Testis (tissue), 2 donors: ENCODE measurements at regions not wholly inside any gene's neighbourhood (a gene's known extent, or its start where the extent isn't known, plus 50 kb on each side); places are given as distances from the start of the nearest gene placed in this dataset.

Source experiments
- DNase-seq: peaks from one replicate; pipeline ENCODE4 v3.0.0-alpha.2; 2019
- H3K27ac ChIP-seq, 2 donors: fragments of 200-600 bp; sonication (generic); one replicate each; pipeline ENCODE4 v1.5.1; 2019
- H3K27me3 ChIP-seq: fragments of 200-600 bp; sonication (generic); one replicate; pipeline ENCODE4 v1.5.1; 2019
- H3K36me3 ChIP-seq: fragments of 200-600 bp; sonication (generic); one replicate; pipeline ENCODE4 v1.5.1; 2017; ENCODE audit warnings: low read depth; ENCODE audit errors: missing control alignments
- H3K4me1 ChIP-seq: fragments of 200-600 bp; sonication (generic); one replicate; pipeline ENCODE4 v1.5.1; 2019
- H3K4me3 ChIP-seq, 2 donors: fragments of 200-600 bp; sonication (generic); one replicate each; pipeline ENCODE4 v1.5.1; 2017 to 2019
- H3K9me3 ChIP-seq: fragments of 200-600 bp; sonication (generic); one replicate; pipeline ENCODE4 v1.5.1; 2017
- POLR2A ChIP-seq: fragments of 450-650 bp; IDR thresholded peaks from one replicate; pipeline ENCODE4 v1.6.1; 2017; ENCODE audit warnings: antibody characterized with exemption, mild to moderate bottlenecking, moderate library complexity
- WGBS, 2 donors: methylation state at CpG; one replicate each; pipeline ENCODE4 v1.1.5; 2018; 5-methylcytosine and 5-hydroxymethylcytosine counted together
- intact Hi-C: fragments of 100-400 bp; cut with DNase I; formaldehyde crosslinking; loops from one replicate; pipeline ENCODE4 v1.15.1; 2023; ENCODE audit warnings: low total_unique reads
- TF ChIP-seq, protein P1 (sequence below), 3 experiments: fragments of 450-650 bp in 2 of 3; fragments of 200-600 bp in 1 of 3; sonication (generic) in 1 of 3; IDR thresholded peaks; one replicate each; pipeline ENCODE4 v1.5.1; 2016 to 2019; ENCODE audit warnings: antibody characterized with exemption in 3 of 3, mild to moderate bottlenecking in 2 of 3, moderate library complexity in 1 of 3

GRCh38 chr9:120117081-120117480 is 462.9 kb downstream of the CDK5RAP2 start:
- Histone ChIP-seq H3K4me1 (no peaks in the 10 kb centered on the region), H3K4me3 (no peak overlapping the region), H3K27me3 (no peaks in the 10 kb centered on the region), H3K27ac (no peak overlapping the region), H3K36me3 (no peaks in the 10 kb centered on the region), H3K9me3 (no peaks in the 10 kb centered on the region)
- intact Hi-C loops, result no loop called here
- no peak for DNase-seq
- WGBS, 2 donors, result 89 to 92% methylated on average over 4 of the region's 4 CpGs
- TF ChIP-seq, protein P1, sequence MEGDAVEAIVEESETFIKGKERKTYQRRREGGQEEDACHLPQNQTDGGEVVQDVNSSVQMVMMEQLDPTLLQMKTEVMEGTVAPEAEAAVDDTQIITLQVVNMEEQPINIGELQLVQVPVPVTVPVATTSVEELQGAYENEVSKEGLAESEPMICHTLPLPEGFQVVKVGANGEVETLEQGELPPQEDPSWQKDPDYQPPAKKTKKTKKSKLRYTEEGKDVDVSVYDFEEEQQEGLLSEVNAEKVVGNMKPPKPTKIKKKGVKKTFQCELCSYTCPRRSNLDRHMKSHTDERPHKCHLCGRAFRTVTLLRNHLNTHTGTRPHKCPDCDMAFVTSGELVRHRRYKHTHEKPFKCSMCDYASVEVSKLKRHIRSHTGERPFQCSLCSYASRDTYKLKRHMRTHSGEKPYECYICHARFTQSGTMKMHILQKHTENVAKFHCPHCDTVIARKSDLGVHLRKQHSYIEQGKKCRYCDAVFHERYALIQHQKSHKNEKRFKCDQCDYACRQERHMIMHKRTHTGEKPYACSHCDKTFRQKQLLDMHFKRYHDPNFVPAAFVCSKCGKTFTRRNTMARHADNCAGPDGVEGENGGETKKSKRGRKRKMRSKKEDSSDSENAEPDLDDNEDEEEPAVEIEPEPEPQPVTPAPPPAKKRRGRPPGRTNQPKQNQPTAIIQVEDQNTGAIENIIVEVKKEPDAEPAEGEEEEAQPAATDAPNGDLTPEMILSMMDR (IDR thresholded peaks at IDR 0.05), result no peak
- no peak for TF ChIP-seq POLR2A

DNA sequence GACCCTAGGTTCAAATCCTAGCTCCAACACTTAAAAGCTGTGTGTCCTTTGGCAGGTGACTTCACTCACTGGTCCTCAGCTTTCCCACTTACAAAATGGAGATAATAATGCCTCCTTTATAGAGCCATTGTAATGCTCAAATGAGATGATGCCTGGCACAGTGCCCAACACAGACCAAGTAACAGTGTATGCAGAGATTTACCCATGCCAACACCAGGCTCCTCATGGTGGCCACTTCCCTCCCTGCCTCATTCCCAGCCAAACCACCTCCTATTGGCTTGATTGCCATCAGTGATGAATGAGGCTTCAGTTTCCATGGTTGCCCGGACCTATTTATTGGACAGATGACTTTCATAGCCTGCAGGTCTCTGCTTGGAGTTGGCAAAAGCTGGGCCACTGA is 469.4 kb downstream of the CDK5RAP2 start:
- Histone ChIP-seq H3K4me3 (no peak overlapping the region), H3K4me1 (no peaks in the 10 kb centered on the region), H3K36me3 (no peaks in the 10 kb centered on the region), H3K27me3 (no peaks in the 10 kb centered on the region), H3K9me3 (no peaks in the 10 kb centered on the region), H3K27ac (no peak overlapping the region)
- intact Hi-C loops, result no loop called here
- TF ChIP-seq, protein P1 (IDR thresholded peaks at IDR 0.05), result no peak
- TF ChIP-seq POLR2A, result no peak
- 86% methylated on average over 1 of the region's 1 CpG; no CpG with 5 or more reads in 1 of the 2 donors for WGBS, 2 donors
- DNase-seq, result no peak

- H3K4me1 ChIP-seq, result no peaks in the 10 kb centered on the region
- WGBS, 2 donors, result 86 to 90% methylated on average over 2 to 3 of the region's 3 CpGs
- H3K27me3 ChIP-seq, result no peaks in the 10 kb centered on the region
- H3K9me3 ChIP-seq, result no peaks in the 10 kb centered on the region
- no peak for TF ChIP-seq POLR2A
- TF ChIP-seq, protein P1 (IDR thresholded peaks at IDR 0.05), result no peak
- H3K4me3 ChIP-seq, result no peak overlapping the region
- H3K36me3 ChIP-seq, result no peaks in the 10 kb centered on the region
- DNase-seq, result peak; percentile 21
- no peak overlapping the region for H3K27ac ChIP-seq
- intact Hi-C loops, result no loop called here
Measured at GRCh38 chr9:120109242-120109641, 470.7 kb downstream of the CDK5RAP2 start.

DNA sequence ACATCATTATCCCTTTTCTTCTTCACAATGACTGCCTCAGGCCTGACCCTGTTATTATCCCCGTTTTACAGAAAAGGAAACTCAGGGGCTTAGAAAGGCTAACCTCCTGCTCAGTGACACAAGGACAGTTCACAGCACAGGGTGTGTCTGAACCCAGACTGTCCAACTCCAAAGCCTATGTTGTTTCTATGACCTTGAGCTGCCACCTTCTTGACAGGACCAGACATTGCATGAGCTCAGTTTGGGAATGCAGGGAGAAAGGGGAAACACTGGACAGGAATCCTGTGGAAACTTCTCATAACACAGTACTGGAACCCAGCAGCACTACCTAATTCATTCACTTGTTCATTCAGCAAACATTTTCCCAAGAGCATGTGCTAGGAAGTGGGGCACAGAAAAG is 472.8 kb downstream of the CDK5RAP2 start:
- intact Hi-C loops, result no loop called here
- TF ChIP-seq, protein P1 (IDR thresholded peaks at IDR 0.05), result no peak
- TF ChIP-seq POLR2A, result no peak
- H3K36me3 ChIP-seq, result no peaks in the 10 kb centered on the region
- no peak overlapping the region for H3K27ac ChIP-seq
- H3K27me3 ChIP-seq, result no peaks in the 10 kb centered on the region
- H3K4me1 ChIP-seq, result no peaks in the 10 kb centered on the region
- 71 to 78% methylated on average over 1 of the region's 1 CpG for WGBS, 2 donors
- H3K4me3 ChIP-seq, result no peak overlapping the region
- DNase-seq, result no peak
- H3K9me3 ChIP-seq, result no peaks in the 10 kb centered on the region

DNA sequence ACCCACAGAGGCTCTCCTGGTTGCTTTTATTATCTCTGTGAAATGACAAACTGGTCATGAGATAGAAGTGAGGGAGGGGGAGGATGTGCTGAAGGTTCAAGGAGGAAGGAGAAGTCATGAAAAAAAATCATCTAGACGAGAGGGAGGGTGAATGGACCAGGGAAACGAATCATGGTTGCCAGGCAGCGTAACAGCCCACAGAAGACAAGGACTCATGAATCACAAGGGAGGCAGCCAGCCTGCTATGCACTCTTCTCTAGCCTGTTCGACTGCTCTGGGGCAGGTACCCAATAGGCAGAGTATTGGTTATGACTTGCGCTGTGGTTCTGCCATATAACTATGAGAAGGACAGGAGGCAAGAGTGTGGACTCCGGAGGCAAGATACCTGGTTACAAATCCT is 475.2 kb downstream of the CDK5RAP2 start:
- no peaks in the 10 kb centered on the region for H3K9me3 ChIP-seq
- H3K36me3 ChIP-seq, result no peaks in the 10 kb centered on the region
- TF ChIP-seq POLR2A, result no peak
- H3K27me3 ChIP-seq, result no peaks in the 10 kb centered on the region
- 58 to 64% methylated on average over 6 of the region's 6 CpGs for WGBS, 2 donors
- intact Hi-C loops, result no loop called here
- no peak overlapping the region for H3K4me3 ChIP-seq
- DNase-seq, result no peak
- no peak overlapping the region for H3K27ac ChIP-seq
- no peaks in the 10 kb centered on the region for H3K4me1 ChIP-seq
